Sigmoid colon (tissue), 4 donors: ENCODE measurements at regions not wholly inside any gene's neighbourhood (a gene's known extent, or its start where the extent isn't known, plus 50 kb on each side); places are given as distances from the start of the nearest gene placed in this dataset.

Experiments
- CTCF ChIP-seq, 4 experiments: fragments of 450-650 bp in 3 of 4; fragments of 200-600 bp in 1 of 4; IDR thresholded peaks; one replicate each; pipeline ENCODE4 v1.5.1; 2016 to 2019; ENCODE audit warnings: antibody characterized with exemption in 4 of 4, mild to moderate bottlenecking in 3 of 4, moderate library complexity in 2 of 4
- POLR2A ChIP-seq, 2 donors: fragments of 450-650 bp; IDR thresholded peaks; one replicate each; pipeline ENCODE4 v1.6.1; 2016; ENCODE audit warnings: antibody characterized with exemption in 2 of 2, mild to moderate bottlenecking in 2 of 2, moderate library complexity in 2 of 2
- POLR2AphosphoS5 ChIP-seq, 4 donors: sonication (generic); formaldehyde crosslinking; IDR thresholded peaks; one replicate each; pipeline ENCODE4 v1.6.1; 2017; ENCODE audit warnings: antibody characterized with exemption in 4 of 4

DNA sequence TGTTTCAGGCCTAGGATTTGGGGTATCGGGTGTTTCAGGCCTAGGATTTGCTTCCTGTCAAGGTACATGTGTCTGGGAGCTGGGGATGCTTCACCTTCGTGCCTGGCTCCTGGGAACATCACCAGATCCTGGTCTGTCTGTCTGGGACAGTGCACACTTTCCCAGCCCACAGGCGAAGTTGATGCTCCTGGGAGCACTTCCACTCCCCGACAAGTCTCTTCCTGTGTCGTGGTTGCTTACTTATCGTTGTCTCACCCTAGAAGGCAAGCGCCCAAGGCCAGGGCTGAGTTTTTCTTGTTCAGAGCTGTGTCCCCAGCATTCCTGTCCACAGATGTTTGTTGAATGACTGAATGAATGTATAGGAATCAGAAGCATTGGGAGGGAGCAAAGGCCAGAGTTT is 71.5 kb downstream of the LINC01488 start:
- no peak for TF ChIP-seq CTCF (IDR thresholded peaks at IDR 0.05)
- TF ChIP-seq POLR2AphosphoS5 (IDR thresholded peaks at IDR 0.05), result no peak
- no peak for TF ChIP-seq POLR2A (IDR thresholded peaks at IDR 0.05)
